ENCODE measurements at regions not wholly inside any gene's neighbourhood (a gene's known extent, or its start where the extent isn't known, plus 50 kb on each side); places are given as distances from the start of the nearest gene placed in this dataset.

- no peaks in the 10 kb centered on the region for H3K27me3 ChIP-seq (ENCODE audit: insufficient read depth, low read length)
- no peak overlapping the region for H3K14ac ChIP-seq (ENCODE audit: low read length)
- H3K79me1 ChIP-seq (ENCODE audit: low read length): no peaks in the 10 kb centered on the region
- H2AK5ac ChIP-seq (ENCODE audit: low read length): no peak overlapping the region
- no peak overlapping the region for H3K4me2 ChIP-seq (ENCODE audit: low read length)
- peak; percentile 79 to 86 for DNase-seq
- no peak overlapping the region for H2AFZ ChIP-seq (ENCODE audit: insufficient read depth, low read length, poor library complexity)
- H3K9me3 ChIP-seq (ENCODE audit: insufficient read depth, low read depth, low read length): peaks cover 2% of the 10 kb centered on the region
- no CpG with 5 or more reads among the region's 16 CpGs for WGBS (ENCODE audit: extremely low coverage, insufficient coverage, insufficient read length)
- no peak overlapping the region for H3K27ac ChIP-seq (ENCODE audit: low read depth, low read length)
- H3K4me3 ChIP-seq (ENCODE audit: low read depth, low read length): no peak overlapping the region
- H4K91ac ChIP-seq (ENCODE audit: low read depth, low read length): no peak overlapping the region
- no peak overlapping the region for H4K8ac ChIP-seq (ENCODE audit: low read depth, low read length)
- no peak overlapping the region for H3K9ac ChIP-seq (ENCODE audit: low read length)
- no peak overlapping the region for H2BK120ac ChIP-seq (ENCODE audit: insufficient read depth, low read length, poor library complexity)
- no peak overlapping the region for H3K23ac ChIP-seq (ENCODE audit: low read length)
- no peak overlapping the region for H2BK5ac ChIP-seq (ENCODE audit: low read depth, low read length, poor library complexity)
- no peak overlapping the region for H4K12ac ChIP-seq (ENCODE audit: low read depth, low read length)
- no peak overlapping the region for H3K4ac ChIP-seq (ENCODE audit: low read depth, low read length)
- H3K18ac ChIP-seq (ENCODE audit: low read length): no peak overlapping the region
- no peaks in the 10 kb centered on the region for H3K4me1 ChIP-seq (ENCODE audit: control insufficient read depth in 1 of 2, insufficient read depth in 2 of 2, low read length in 2 of 2)
- H2BK12ac ChIP-seq (ENCODE audit: low read length): no peak overlapping the region
- no peaks in the 10 kb centered on the region for H3K79me2 ChIP-seq (ENCODE audit: control insufficient read depth, insufficient read depth, low read length, poor library complexity)
- H3K36me3 ChIP-seq (ENCODE audit: control insufficient read depth in 1 of 2, insufficient read depth in 2 of 2, low read length in 2 of 2): no peaks in the 10 kb centered on the region
Measured at GRCh38 chr21:36591326-36591970, 107.5 kb upstream of the SIM2 start.

GRCh38 chr21:36596174-36596573 is 102.7 kb upstream of the SIM2 start:
- Histone ChIP-seq H3K4ac (ENCODE audit: low read depth, low read length) (no peak overlapping the region), H4K8ac (ENCODE audit: low read depth, low read length) (no peak overlapping the region), H3K14ac (ENCODE audit: low read length) (no peak overlapping the region), H3K23ac (ENCODE audit: low read length) (no peak overlapping the region), H3K27me3 (ENCODE audit: insufficient read depth, low read length) (no peaks in the 10 kb centered on the region), H3K79me1 (ENCODE audit: low read length) (no peaks in the 10 kb centered on the region), H3K79me2 (ENCODE audit: control insufficient read depth, insufficient read depth, low read length, poor library complexity) (no peaks in the 10 kb centered on the region), H3K9me3 (ENCODE audit: insufficient read depth, low read depth, low read length) (peaks cover 2% of the 10 kb centered on the region), H3K27ac (ENCODE audit: low read depth, low read length) (no peak overlapping the region), H2BK120ac (ENCODE audit: insufficient read depth, low read length, poor library complexity) (no peak overlapping the region), H4K91ac (ENCODE audit: low read depth, low read length) (no peak overlapping the region), H3K4me3 (ENCODE audit: low read depth, low read length) (no peak overlapping the region), H2AFZ (ENCODE audit: insufficient read depth, low read length, poor library complexity) (no peak overlapping the region), H3K4me1 (ENCODE audit: control insufficient read depth in 1 of 2, insufficient read depth in 2 of 2, low read length in 2 of 2) (no peaks in the 10 kb centered on the region), H3K9ac (ENCODE audit: low read length) (no peak overlapping the region), H4K12ac (ENCODE audit: low read depth, low read length) (no peak overlapping the region), H3K18ac (ENCODE audit: low read length) (no peak overlapping the region), H2BK5ac (ENCODE audit: low read depth, low read length, poor library complexity) (no peak overlapping the region), H3K4me2 (ENCODE audit: low read length) (no peak overlapping the region), H3K36me3 (ENCODE audit: control insufficient read depth in 1 of 2, insufficient read depth in 2 of 2, low read length in 2 of 2) (no peaks in the 10 kb centered on the region), H2BK12ac (ENCODE audit: low read length) (no peak overlapping the region), H2AK5ac (ENCODE audit: low read length) (no peak overlapping the region)
- DNase-seq: no peak
- WGBS (ENCODE audit: extremely low coverage, insufficient coverage, insufficient read length): no CpG with 5 or more reads among the region's 2 CpGs

GRCh38 chr21:36601362-36601761 is 97.6 kb upstream of the SIM2 start:
- Histone ChIP-seq H4K91ac (ENCODE audit: low read depth, low read length) (no peak overlapping the region), H2BK120ac (ENCODE audit: insufficient read depth, low read length, poor library complexity) (no peak overlapping the region), H3K18ac (ENCODE audit: low read length) (no peak overlapping the region), H3K79me1 (ENCODE audit: low read length) (no peaks in the 10 kb centered on the region), H2AFZ (ENCODE audit: insufficient read depth, low read length, poor library complexity) (no peak overlapping the region), H3K79me2 (ENCODE audit: control insufficient read depth, insufficient read depth, low read length, poor library complexity) (no peaks in the 10 kb centered on the region), H4K12ac (ENCODE audit: low read depth, low read length) (no peak overlapping the region), H3K4me1 (ENCODE audit: control insufficient read depth in 1 of 2, insufficient read depth in 2 of 2, low read length in 2 of 2) (no peaks in the 10 kb centered on the region), H3K36me3 (ENCODE audit: control insufficient read depth in 1 of 2, insufficient read depth in 2 of 2, low read length in 2 of 2) (no peaks in the 10 kb centered on the region), H3K4ac (ENCODE audit: low read depth, low read length) (no peak overlapping the region), H3K9me3 (ENCODE audit: insufficient read depth, low read depth, low read length) (no peaks in the 10 kb centered on the region), H3K4me3 (ENCODE audit: low read depth, low read length) (no peak overlapping the region), H2AK5ac (ENCODE audit: low read length) (no peak overlapping the region), H4K8ac (ENCODE audit: low read depth, low read length) (no peak overlapping the region), H3K27ac (ENCODE audit: low read depth, low read length) (no peak overlapping the region), H3K9ac (ENCODE audit: low read length) (no peak overlapping the region), H2BK12ac (ENCODE audit: low read length) (no peak overlapping the region), H3K14ac (ENCODE audit: low read length) (no peak overlapping the region), H2BK5ac (ENCODE audit: low read depth, low read length, poor library complexity) (no peak overlapping the region), H3K27me3 (ENCODE audit: insufficient read depth, low read length) (no peaks in the 10 kb centered on the region), H3K23ac (ENCODE audit: low read length) (no peak overlapping the region), H3K4me2 (ENCODE audit: low read length) (no peak overlapping the region)
- DNase-seq: no peak
- no CpG with 5 or more reads among the region's 3 CpGs for WGBS (ENCODE audit: extremely low coverage, insufficient coverage, insufficient read length)

GRCh38 chr21:36602735-36603134 is 96.2 kb upstream of the SIM2 start:
- no peaks in the 10 kb centered on the region for H3K4me1 ChIP-seq (ENCODE audit: control insufficient read depth in 1 of 2, insufficient read depth in 2 of 2, low read length in 2 of 2)
- no peak for DNase-seq
- H3K18ac ChIP-seq (ENCODE audit: low read length): no peak overlapping the region
- no peaks in the 10 kb centered on the region for H3K79me1 ChIP-seq (ENCODE audit: low read length)
- H4K91ac ChIP-seq (ENCODE audit: low read depth, low read length): no peak overlapping the region
- H4K12ac ChIP-seq (ENCODE audit: low read depth, low read length): no peak overlapping the region
- H2BK12ac ChIP-seq (ENCODE audit: low read length): no peak overlapping the region
- no peak overlapping the region for H3K4me2 ChIP-seq (ENCODE audit: low read length)
- H3K9ac ChIP-seq (ENCODE audit: low read length): no peak overlapping the region
- no peak overlapping the region for H3K27ac ChIP-seq (ENCODE audit: low read depth, low read length)
- no peak overlapping the region for H3K23ac ChIP-seq (ENCODE audit: low read length)
- H2AK5ac ChIP-seq (ENCODE audit: low read length): no peak overlapping the region
- H3K79me2 ChIP-seq (ENCODE audit: control insufficient read depth, insufficient read depth, low read length, poor library complexity): no peaks in the 10 kb centered on the region
- no CpG with 5 or more reads among the region's 8 CpGs for WGBS (ENCODE audit: extremely low coverage, insufficient coverage, insufficient read length)
- H2AFZ ChIP-seq (ENCODE audit: insufficient read depth, low read length, poor library complexity): no peak overlapping the region
- H2BK120ac ChIP-seq (ENCODE audit: insufficient read depth, low read length, poor library complexity): no peak overlapping the region
- no peak overlapping the region for H2BK5ac ChIP-seq (ENCODE audit: low read depth, low read length, poor library complexity)
- no peak overlapping the region for H3K14ac ChIP-seq (ENCODE audit: low read length)
- H3K4ac ChIP-seq (ENCODE audit: low read depth, low read length): no peak overlapping the region
- H3K4me3 ChIP-seq (ENCODE audit: low read depth, low read length): no peak overlapping the region
- no peaks in the 10 kb centered on the region for H3K9me3 ChIP-seq (ENCODE audit: insufficient read depth, low read depth, low read length)
- H4K8ac ChIP-seq (ENCODE audit: low read depth, low read length): no peak overlapping the region
- H3K27me3 ChIP-seq (ENCODE audit: insufficient read depth, low read length): no peaks in the 10 kb centered on the region
- no peaks in the 10 kb centered on the region for H3K36me3 ChIP-seq (ENCODE audit: control insufficient read depth in 1 of 2, insufficient read depth in 2 of 2, low read length in 2 of 2)

Measured in trophoblast cell (in vitro differentiated cells and primary cell).